PC-9 (cell line): ENCODE measurements at regions not wholly inside any gene's neighbourhood (a gene's known extent, or its start where the extent isn't known, plus 50 kb on each side); places are given as distances from the start of the nearest gene placed in this dataset.

Source experiments
- BruUV-seq: library from RNA; stranded (reverse); fragments of 400-500 nt; replicated peaks from 2 replicates; lab custom pipeline; 2021; lab: Mats Ljungman, UMichigan
- CTCF ChIA-PET: fragments of 300-600 bp; sonication (Branson Sonifier 250); formaldehyde crosslinking; loops from one replicate; lab custom pipeline; 2022; ENCODE audit warnings: antibody characterized with exemption; lab: Charles Lee
- POLR2A ChIA-PET: fragments of 300-600 bp; sonication (Branson Sonifier 250); formaldehyde crosslinking; loops from one replicate; lab custom pipeline; 2022; ENCODE audit warnings: antibody characterized with exemption; ENCODE audit not compliant: unreplicated experiment; lab: Charles Lee
- DNase-seq, 2 experiments: peaks; one replicate each; pipeline versions ENCODE4 v3.0.0 to v3.0.0-alpha.2; 2015 to 2022; ENCODE audit warnings: mixed read lengths in 1 of 2
- H2AFZ ChIP-seq: fragments of 200-600 bp; sonication (generic); 2 replicates; pipeline ENCODE4 v1.8.1; 2017; ENCODE audit warnings: antibody characterized with exemption
- H3F3A ChIP-seq: fragments of 200-600 bp; sonication (generic); 2 replicates; pipeline ENCODE4 v1.8.1; 2017; ENCODE audit warnings: antibody characterized with exemption, mild to moderate bottlenecking, low read depth; ENCODE audit not compliant: insufficient read depth
- H3K27ac ChIP-seq: fragments of 200-600 bp; sonication (generic); 2 replicates; pipeline ENCODE4 v1.6.1; 2016; ENCODE audit warnings: mixed run types
- H3K27me3 ChIP-seq: fragments of 200-600 bp; sonication (generic); 2 replicates; pipeline ENCODE4 v1.6.1; 2016; ENCODE audit warnings: low read depth, mixed run types; ENCODE audit not compliant: insufficient read depth
- H3K36me3 ChIP-seq: fragments of 200-600 bp; sonication (generic); 2 replicates; pipeline ENCODE4 v1.6.1; 2016; ENCODE audit warnings: low read depth, mixed run types
- H3K4me1 ChIP-seq: fragments of 200-600 bp; sonication (generic); replicated peaks from 2 replicates; pipeline ENCODE4 v1.6.1; 2016; ENCODE audit warnings: mixed run types; ENCODE audit not compliant: insufficient read depth
- H3K4me2 ChIP-seq: fragments of 200-600 bp; sonication (generic); 2 replicates; pipeline ENCODE4 v1.6.1; 2017; ENCODE audit warnings: mixed run types
- H3K4me3 ChIP-seq: fragments of 200-600 bp; sonication (generic); 2 replicates; pipeline ENCODE4 v1.6.1; 2016; ENCODE audit warnings: mixed run types
- H3K79me2 ChIP-seq: fragments of 200-600 bp; sonication (generic); 2 replicates; pipeline ENCODE4 v1.6.1; 2017; ENCODE audit warnings: low read depth, mixed run types
- H3K9me2 ChIP-seq: fragments of 200-600 bp; sonication (generic); 2 replicates; pipeline ENCODE4 v1.8.1; 2017; ENCODE audit warnings: mild to moderate bottlenecking; ENCODE audit not compliant: insufficient read depth
- H3K9me3 ChIP-seq: fragments of 200-600 bp; sonication (generic); 2 replicates; pipeline ENCODE4 v1.8.1; 2016; ENCODE audit warnings: low read depth; ENCODE audit not compliant: insufficient read depth
- H4K20me1 ChIP-seq: fragments of 200-600 bp; sonication (generic); 2 replicates; pipeline ENCODE4 v1.8.1; 2017; ENCODE audit not compliant: insufficient read depth
- EZH2 ChIP-seq: fragments of 200-600 bp; sonication (generic); IDR thresholded peaks from 2 replicates; pipeline ENCODE4 v1.8.0; 2017; ENCODE audit warnings: antibody characterized with exemption, low read depth
- intact Hi-C: fragments of 100-400 bp; cut with micrococcal nuclease; formaldehyde crosslinking; loops from one replicate; pipeline ENCODE4 v1.10.0; 2022; ENCODE audit not compliant: unreplicated experiment
- TF ChIP-seq, protein P1 (sequence below): fragments of 200-600 bp; sonication (generic); conservative IDR thresholded peaks from 2 replicates; pipeline ENCODE4 v1.6.1; 2017; ENCODE audit warnings: mixed run types, antibody characterized with exemption, mild to moderate bottlenecking, moderate library complexity

- CTCF ChIA-PET, result no interaction called here
These were observed 100.3 kb upstream of the DPYD start for GRCh38 chr1:98021126-98021525.

GRCh38 chr1:98019747-98020146 lies 98.9 kb upstream of the DPYD start:
- H3K27me3 ChIP-seq, result no peaks in the 10 kb centered on the region
- intact Hi-C loops, result no loop called here
- TF ChIP-seq, protein P1, sequence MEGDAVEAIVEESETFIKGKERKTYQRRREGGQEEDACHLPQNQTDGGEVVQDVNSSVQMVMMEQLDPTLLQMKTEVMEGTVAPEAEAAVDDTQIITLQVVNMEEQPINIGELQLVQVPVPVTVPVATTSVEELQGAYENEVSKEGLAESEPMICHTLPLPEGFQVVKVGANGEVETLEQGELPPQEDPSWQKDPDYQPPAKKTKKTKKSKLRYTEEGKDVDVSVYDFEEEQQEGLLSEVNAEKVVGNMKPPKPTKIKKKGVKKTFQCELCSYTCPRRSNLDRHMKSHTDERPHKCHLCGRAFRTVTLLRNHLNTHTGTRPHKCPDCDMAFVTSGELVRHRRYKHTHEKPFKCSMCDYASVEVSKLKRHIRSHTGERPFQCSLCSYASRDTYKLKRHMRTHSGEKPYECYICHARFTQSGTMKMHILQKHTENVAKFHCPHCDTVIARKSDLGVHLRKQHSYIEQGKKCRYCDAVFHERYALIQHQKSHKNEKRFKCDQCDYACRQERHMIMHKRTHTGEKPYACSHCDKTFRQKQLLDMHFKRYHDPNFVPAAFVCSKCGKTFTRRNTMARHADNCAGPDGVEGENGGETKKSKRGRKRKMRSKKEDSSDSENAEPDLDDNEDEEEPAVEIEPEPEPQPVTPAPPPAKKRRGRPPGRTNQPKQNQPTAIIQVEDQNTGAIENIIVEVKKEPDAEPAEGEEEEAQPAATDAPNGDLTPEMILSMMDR, result no peak
- TF ChIP-seq EZH2, result no peak
- no peak overlapping the region for H3K27ac ChIP-seq
- no peaks in the 10 kb centered on the region for H3K4me1 ChIP-seq
- CTCF ChIA-PET, result no interaction called here
- no peaks in the 10 kb centered on the region for H3K36me3 ChIP-seq
- H3F3A ChIP-seq, result no peaks in the 10 kb centered on the region
- no peaks in the 10 kb centered on the region for H4K20me1 ChIP-seq
- no peak overlapping the region for H2AFZ ChIP-seq
- POLR2A ChIA-PET, result interaction anchor here (0.6 kb wide), 1 partner anchor 67 kb away, joined by 3 read pairs; no protein-coding TSS in a partner anchor
- no peaks in the 10 kb centered on the region for H3K79me2 ChIP-seq
- no peaks in the 10 kb centered on the region; the same call in 1 of the 2 replicates for H3K9me2 ChIP-seq
- H3K9me3 ChIP-seq, result no peaks in the 10 kb centered on the region
- BruUV-seq, result no TSS peak
- H3K4me2 ChIP-seq, result no peak overlapping the region
- no peak for DNase-seq
- no peak overlapping the region for H3K4me3 ChIP-seq

More at GRCh38 chr1:98021126-98021525, 100.3 kb upstream of the DPYD start:
- BruUV-seq, result no TSS peak
- DNase-seq, result no peak
- TF ChIP-seq, protein P1, result no peak
- no peak for TF ChIP-seq EZH2
- H3K4me2 ChIP-seq, result no peak overlapping the region
- no peaks in the 10 kb centered on the region for H3K36me3 ChIP-seq
- no peak overlapping the region for H2AFZ ChIP-seq
- no peaks in the 10 kb centered on the region for H3F3A ChIP-seq
- no peak overlapping the region for H3K27ac ChIP-seq
- H3K9me2 ChIP-seq, result no peaks in the 10 kb centered on the region; the same call in none of the 2 replicates
- no peaks in the 10 kb centered on the region for H3K79me2 ChIP-seq
- H3K4me1 ChIP-seq, result no peaks in the 10 kb centered on the region
- no peaks in the 10 kb centered on the region for H4K20me1 ChIP-seq
- intact Hi-C loops, result no loop called here
- POLR2A ChIA-PET, result interaction anchor here (0.6 kb wide), 1 partner anchor 53 kb away, joined by 3 read pairs; no protein-coding TSS in a partner anchor
- H3K4me3 ChIP-seq, result no peak overlapping the region
- no peaks in the 10 kb centered on the region for H3K9me3 ChIP-seq
- no peaks in the 10 kb centered on the region for H3K27me3 ChIP-seq

GRCh38 chr1:98018074-98018473 lies 97.2 kb upstream of the DPYD start:
- ChIA-PET CTCF (no interaction called here), POLR2A (no interaction called here)
- Histone ChIP-seq H3K36me3 (no peaks in the 10 kb centered on the region), H3K4me2 (no peak overlapping the region), H3F3A (no peaks in the 10 kb centered on the region), H3K79me2 (no peaks in the 10 kb centered on the region), H3K27ac (no peak overlapping the region), H3K27me3 (no peaks in the 10 kb centered on the region), H3K9me3 (no peaks in the 10 kb centered on the region), H3K4me1 (no peaks in the 10 kb centered on the region), H2AFZ (no peak overlapping the region), H3K4me3 (no peak overlapping the region), H4K20me1 (no peaks in the 10 kb centered on the region), H3K9me2 (no peaks in the 10 kb centered on the region; the same call in 1 of the 2 replicates)
- intact Hi-C loops, result no loop called here
- TF ChIP-seq, protein P1, result no peak
- no peak for TF ChIP-seq EZH2
- no TSS peak for BruUV-seq
- no peak for DNase-seq
